ENCODE measurements at regions not wholly inside any gene's neighbourhood (a gene's known extent, or its start where the extent isn't known, plus 50 kb on each side); places are given as distances from the start of the nearest gene placed in this dataset.

- TF ChIP-seq, protein P1, sequence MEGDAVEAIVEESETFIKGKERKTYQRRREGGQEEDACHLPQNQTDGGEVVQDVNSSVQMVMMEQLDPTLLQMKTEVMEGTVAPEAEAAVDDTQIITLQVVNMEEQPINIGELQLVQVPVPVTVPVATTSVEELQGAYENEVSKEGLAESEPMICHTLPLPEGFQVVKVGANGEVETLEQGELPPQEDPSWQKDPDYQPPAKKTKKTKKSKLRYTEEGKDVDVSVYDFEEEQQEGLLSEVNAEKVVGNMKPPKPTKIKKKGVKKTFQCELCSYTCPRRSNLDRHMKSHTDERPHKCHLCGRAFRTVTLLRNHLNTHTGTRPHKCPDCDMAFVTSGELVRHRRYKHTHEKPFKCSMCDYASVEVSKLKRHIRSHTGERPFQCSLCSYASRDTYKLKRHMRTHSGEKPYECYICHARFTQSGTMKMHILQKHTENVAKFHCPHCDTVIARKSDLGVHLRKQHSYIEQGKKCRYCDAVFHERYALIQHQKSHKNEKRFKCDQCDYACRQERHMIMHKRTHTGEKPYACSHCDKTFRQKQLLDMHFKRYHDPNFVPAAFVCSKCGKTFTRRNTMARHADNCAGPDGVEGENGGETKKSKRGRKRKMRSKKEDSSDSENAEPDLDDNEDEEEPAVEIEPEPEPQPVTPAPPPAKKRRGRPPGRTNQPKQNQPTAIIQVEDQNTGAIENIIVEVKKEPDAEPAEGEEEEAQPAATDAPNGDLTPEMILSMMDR (IDR thresholded peaks at IDR 0.05; ENCODE audit: low read depth, low read length), result no peak
- no peak for TF ChIP-seq POLR2A (IDR thresholded peaks at IDR 0.05; ENCODE audit: extremely low read depth, insufficient read length)
These were observed 50.5 kb upstream of the ERO1B start for GRCh38 chr1:236332092-236332758.

Measured in NB4 (cell line).